Sigmoid colon (tissue), 6 donors: ENCODE measurements at regions not wholly inside any gene's neighbourhood (a gene's known extent, or its start where the extent isn't known, plus 50 kb on each side); places are given as distances from the start of the nearest gene placed in this dataset.

Experiments
- DNase-seq: peaks from one replicate; pipeline ENCODE4 v3.0.0-alpha.2; 2019
- H3K27ac ChIP-seq, 4 donors: fragments of 200-600 bp; sonication (generic); one replicate each; pipeline ENCODE4 v1.5.1; 2016 to 2019; ENCODE audit warnings: mild to moderate bottlenecking in 1 of 4
- H3K27me3 ChIP-seq, 3 donors: fragments of 200-600 bp; sonication (generic); one replicate each; pipeline ENCODE4 v1.5.1; 2019; ENCODE audit warnings: mild to moderate bottlenecking in 1 of 3
- H3K36me3 ChIP-seq, 4 donors: fragments of 200-600 bp; sonication (generic); one replicate each; pipeline ENCODE4 v1.5.1; 2016 to 2019
- H3K4me1 ChIP-seq, 4 donors: fragments of 200-600 bp; sonication (generic); one replicate each; pipeline ENCODE4 v1.5.1; 2017 to 2019
- H3K4me3 ChIP-seq, 4 donors: fragments of 200-600 bp; sonication (generic); one replicate each; pipeline ENCODE4 v1.5.1; 2017 to 2019; ENCODE audit warnings: mild to moderate bottlenecking in 2 of 4, moderate library complexity in 1 of 4
- H3K9me3 ChIP-seq, 4 donors: fragments of 200-600 bp in 3 of 4; sonication (generic) in 3 of 4; one replicate each; pipeline versions ENCODE4 v1.5.1 to v1.6.1; 2013 to 2019
- CTCF ChIP-seq, 4 experiments: fragments of 450-650 bp in 3 of 4; fragments of 200-600 bp in 1 of 4; IDR thresholded peaks; one replicate each; pipeline ENCODE4 v1.5.1; 2016 to 2019; ENCODE audit warnings: antibody characterized with exemption in 4 of 4, mild to moderate bottlenecking in 3 of 4, moderate library complexity in 2 of 4
- EP300 ChIP-seq, 4 donors: sonication (generic); formaldehyde crosslinking; IDR thresholded peaks; one replicate each; pipeline ENCODE4 v1.6.1; 2017; ENCODE audit warnings: antibody characterized with exemption in 4 of 4
- POLR2A ChIP-seq, 2 donors: fragments of 450-650 bp; IDR thresholded peaks; one replicate each; pipeline ENCODE4 v1.6.1; 2016; ENCODE audit warnings: antibody characterized with exemption in 2 of 2, mild to moderate bottlenecking in 2 of 2, moderate library complexity in 2 of 2
- POLR2AphosphoS5 ChIP-seq, 4 donors: sonication (generic); formaldehyde crosslinking; IDR thresholded peaks; one replicate each; pipeline ENCODE4 v1.6.1; 2017; ENCODE audit warnings: antibody characterized with exemption in 4 of 4
- WGBS, 2 donors: extraction: QIAGEN DNeasy Blood & Tissue Kit; methylation state at CpG; one replicate each; pipeline ENCODE4 v1.1.7; 2013; 5-methylcytosine and 5-hydroxymethylcytosine counted together
- intact Hi-C: fragments of 100-400 bp; cut with DNase I; formaldehyde crosslinking; loops from one replicate; pipeline ENCODE4 v1.15.1; 2023
- donor health status: healthy with polysubstance abuse.
- donor health status: healthy.

- Histone ChIP-seq H3K36me3 (no peaks in the 10 kb centered on the region), H3K27me3 (no peaks in the 10 kb centered on the region), H3K9me3 (no peaks in the 10 kb centered on the region), H3K4me1 (no peaks in the 10 kb centered on the region), H3K4me3 (no peak overlapping the region), H3K27ac (no peak overlapping the region)
- TF ChIP-seq CTCF (IDR thresholded peaks at IDR 0.05), result no peak
- TF ChIP-seq EP300 (IDR thresholded peaks at IDR 0.05), result no peak
- no peak for TF ChIP-seq POLR2AphosphoS5 (IDR thresholded peaks at IDR 0.05)
- no peak for TF ChIP-seq POLR2A (IDR thresholded peaks at IDR 0.05)
- DNase-seq, result no peak
- intact Hi-C loops, result no loop called here
Measured at GRCh38 chr12:39165338-39165737, 259.9 kb upstream of the CPNE8 start.

DNA sequence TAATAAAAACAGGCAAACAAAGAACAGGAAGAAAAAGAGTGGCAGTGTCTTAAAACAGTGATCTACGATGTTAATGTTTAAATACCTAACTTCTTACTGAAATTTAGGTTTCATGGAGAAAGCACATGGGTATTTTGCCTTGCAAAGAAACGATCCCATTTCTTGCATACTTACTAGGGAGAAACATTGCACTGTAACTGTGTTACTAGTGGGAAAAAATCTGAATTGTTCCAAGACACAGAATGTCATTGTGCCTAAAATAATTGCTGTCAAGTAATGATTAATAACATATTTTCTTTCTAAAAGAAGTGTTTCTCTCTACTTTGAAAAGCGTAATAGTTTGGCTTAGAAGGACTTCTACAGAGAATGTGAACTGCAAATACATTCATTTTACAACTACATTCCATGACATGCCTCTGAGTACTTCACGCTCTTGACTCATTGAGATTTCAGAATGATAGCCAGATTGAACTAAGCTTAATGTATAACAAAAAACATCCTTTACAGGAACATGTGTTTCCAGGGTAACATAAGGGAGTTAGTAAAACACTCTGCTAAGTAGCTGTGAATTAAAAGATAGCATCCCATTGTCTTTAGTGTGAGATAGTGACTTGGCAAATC lies 256.2 kb upstream of the CPNE8 start:
- no peaks in the 10 kb centered on the region for H3K36me3 ChIP-seq
- no peaks in the 10 kb centered on the region for H3K27me3 ChIP-seq
- no peak overlapping the region for H3K4me3 ChIP-seq
- no peaks in the 10 kb centered on the region for H3K9me3 ChIP-seq
- H3K27ac ChIP-seq, result no peak overlapping the region
- intact Hi-C loops, result no loop called here
- TF ChIP-seq POLR2AphosphoS5 (IDR thresholded peaks at IDR 0.05) (no peak), POLR2A (IDR thresholded peaks at IDR 0.05) (no peak), CTCF (IDR thresholded peaks at IDR 0.05) (no peak), EP300 (IDR thresholded peaks at IDR 0.05) (no peak)
- no peak for DNase-seq
- H3K4me1 ChIP-seq, result no peaks in the 10 kb centered on the region
- 70 to 84% methylated on average over 4 of the region's 4 CpGs for whole genome bisulfite sequencing, 2 donors

DNA sequence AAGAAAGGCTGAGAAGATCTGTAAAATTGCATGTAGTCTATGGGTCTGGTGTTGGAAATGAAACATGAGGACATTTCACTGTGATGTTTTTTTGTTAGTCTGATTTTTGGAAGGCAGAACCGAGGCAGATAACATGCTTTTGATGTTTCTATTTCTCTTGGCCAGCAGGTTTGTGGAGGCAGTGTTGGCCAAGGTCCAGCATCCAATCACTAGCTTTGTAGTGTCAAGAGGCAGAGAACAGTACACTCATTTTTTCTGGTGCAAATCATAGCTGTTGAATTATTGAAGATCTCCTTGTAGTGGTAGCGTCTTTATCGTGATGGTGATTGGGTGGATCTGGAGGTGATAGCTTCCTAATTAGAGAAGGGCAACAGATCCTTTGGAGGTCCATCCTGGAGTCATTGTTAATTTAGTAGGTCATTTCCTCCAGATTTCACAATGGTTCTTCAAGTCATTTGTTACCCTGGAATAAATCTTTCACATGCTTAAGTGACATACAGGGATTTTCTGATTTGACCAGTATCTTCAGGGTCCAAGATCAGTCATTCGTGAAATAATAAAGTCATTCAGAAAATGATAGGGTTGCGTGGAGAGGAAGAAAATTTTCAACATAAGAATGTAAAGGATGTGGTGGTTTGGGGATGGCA lies 252.4 kb upstream of the CPNE8 start:
- H3K36me3 ChIP-seq, result no peaks in the 10 kb centered on the region
- no peak for TF ChIP-seq POLR2A (IDR thresholded peaks at IDR 0.05)
- DNase-seq, result no peak
- no peak overlapping the region for H3K4me3 ChIP-seq
- H3K27ac ChIP-seq, result no peak overlapping the region
- H3K9me3 ChIP-seq, result no peaks in the 10 kb centered on the region
- 66 to 81% methylated on average over 5 of the region's 5 CpGs for WGBS, 2 donors
- intact Hi-C loops, result no loop called here
- no peaks in the 10 kb centered on the region for H3K27me3 ChIP-seq
- H3K4me1 ChIP-seq, result no peaks in the 10 kb centered on the region

DNA sequence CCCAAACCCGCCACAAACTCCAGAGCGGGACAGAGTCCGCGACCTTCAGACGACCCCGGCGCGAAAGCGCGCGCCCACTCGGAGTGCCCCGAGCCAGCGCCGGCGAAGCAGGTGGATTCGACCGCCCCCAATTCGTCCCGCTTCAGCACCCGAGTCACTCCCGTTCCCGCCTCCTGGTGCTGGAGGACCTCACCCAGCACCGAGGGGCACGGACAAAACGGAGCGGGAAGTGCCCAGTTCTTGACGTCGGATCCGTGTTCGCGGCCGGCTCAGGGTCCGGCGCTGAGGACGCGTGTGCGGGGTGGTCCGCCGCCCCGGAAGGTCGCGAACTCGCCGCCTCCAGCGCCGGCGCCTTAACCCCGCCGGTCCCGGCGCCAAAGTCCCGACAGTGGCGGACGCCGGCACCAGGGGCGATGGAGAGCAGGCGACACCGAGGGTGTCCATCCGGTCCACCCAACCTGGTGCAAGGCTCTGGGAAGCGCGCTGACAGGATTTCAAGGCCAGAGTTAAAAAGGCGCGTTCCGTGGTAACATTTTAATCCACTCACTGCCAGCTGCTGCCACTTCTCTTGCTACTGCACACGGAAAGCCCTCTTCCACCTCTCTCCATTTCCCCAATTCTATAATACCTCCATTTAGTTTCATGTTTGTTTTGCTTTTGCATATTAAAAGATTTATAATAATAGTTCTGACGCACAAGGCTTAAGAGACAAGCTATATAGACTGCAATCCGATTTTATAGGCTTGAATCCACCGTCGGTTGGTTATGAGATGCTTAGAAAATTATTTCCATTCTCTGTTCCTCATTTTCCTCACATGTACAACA lies 240.0 kb upstream of the CPNE8 start:
- Histone ChIP-seq H3K36me3 (no peaks in the 10 kb centered on the region), H3K9me3 (no peaks in the 10 kb centered on the region), H3K4me1 (peaks cover 0 to 8% (median 6%) of the 10 kb centered on the region in 4 donors), H3K27me3 (peaks cover 0 to 32% (median 0%) of the 10 kb centered on the region in 3 donors), H3K4me3 (peak overlapping the region; percentile 40 to 74 (median 65)), H3K27ac (peak overlapping the region in 2 of 4 donors; percentile 62 to 65)
- peak; percentile 76 for DNase-seq
- WGBS, 2 donors, result 8 to 17% methylated on average over 70 of the region's 70 CpGs
- no peak for TF ChIP-seq EP300 (IDR thresholded peaks at IDR 0.05)
- peak; percentile 36 to 86 (median 52) for TF ChIP-seq CTCF (IDR thresholded peaks at IDR 0.05)
- intact Hi-C loops, result loop anchor here (1.0 kb wide), 1 partner anchor 127 kb away; no protein-coding TSS in a partner anchor

DNA sequence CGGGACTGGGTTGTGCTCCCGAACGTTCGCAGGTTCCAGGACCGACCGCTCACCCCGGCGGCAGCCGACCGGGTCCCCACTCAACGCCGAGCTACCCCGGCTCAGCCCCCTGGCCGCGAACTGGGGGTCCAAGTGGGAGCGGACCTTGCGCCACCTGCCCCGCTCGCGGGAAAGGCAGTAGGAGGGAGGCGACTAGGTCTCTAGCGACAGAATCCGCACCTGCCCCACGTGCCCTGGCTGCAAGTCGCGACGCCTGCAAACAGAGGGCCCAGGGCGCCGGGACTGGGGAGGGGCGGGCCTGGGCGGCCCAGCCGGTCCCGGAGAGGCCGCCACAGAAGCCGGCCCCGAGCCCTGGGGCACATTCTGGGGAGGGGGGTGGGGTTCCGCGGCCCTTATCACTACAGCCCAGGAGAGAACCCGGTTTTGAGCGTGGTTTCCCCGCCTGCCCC lies 239.2 kb upstream of the CPNE8 start:
- H3K27ac ChIP-seq, result peak overlapping the region in 2 of 4 donors; percentile 62 to 65
- peaks cover 0 to 32% (median 0%) of the 10 kb centered on the region in 3 donors for H3K27me3 ChIP-seq
- H3K4me1 ChIP-seq, result peaks cover 0 to 8% (median 6%) of the 10 kb centered on the region in 4 donors
- intact Hi-C loops, result loop anchor here (1.0 kb wide), 1 partner anchor 128 kb away; no protein-coding TSS in a partner anchor
- no peaks in the 10 kb centered on the region for H3K36me3 ChIP-seq
- TF ChIP-seq EP300 (IDR thresholded peaks at IDR 0.05) (no peak), CTCF (IDR thresholded peaks at IDR 0.05) (no peak), POLR2AphosphoS5 (IDR thresholded peaks at IDR 0.05) (no peak), POLR2A (IDR thresholded peaks at IDR 0.05) (no peak)
- H3K9me3 ChIP-seq, result no peaks in the 10 kb centered on the region
- peak overlapping the region; percentile 40 to 74 (median 65) for H3K4me3 ChIP-seq
- DNase-seq, result peak; percentile 61
- WGBS, 2 donors, result 37 to 71% methylated on average over 41 of the region's 41 CpGs
